ENCODE measurements at regions not wholly inside any gene's neighbourhood (a gene's known extent, or its start where the extent isn't known, plus 50 kb on each side); places are given as distances from the start of the nearest gene placed in this dataset.

- Histone ChIP-seq H3K14ac (ENCODE audit: insufficient read length) (no peak overlapping the region), H4K91ac (replicated peaks; ENCODE audit: insufficient read length, low read length) (no peak overlapping the region), H3K4me1 (replicated peaks in 1 of 4; ENCODE audit: control insufficient read depth in 3 of 4, insufficient read depth in 4 of 4, low read length in 3 of 4) (no peaks in the 10 kb centered on the region; a peak in 1 of 7 replicates), H2BK120ac (replicated peaks; ENCODE audit: low read depth, low read length) (no peak overlapping the region), H3K23me2 (ENCODE audit: low read depth, low read length) (no peaks in the 10 kb centered on the region), H3K9me3 (ENCODE audit: insufficient read depth in 2 of 2, low read depth in 1 of 2, low read length in 1 of 2) (no peaks in the 10 kb centered on the region), H4K20me1 (replicated peaks in 1 of 2; ENCODE audit: control insufficient read depth in 1 of 2, insufficient read depth in 2 of 2, low read length in 2 of 2) (no peaks in the 10 kb centered on the region), H3K79me2 (ENCODE audit: control insufficient read depth in 1 of 2, insufficient read depth in 2 of 2, low read length in 2 of 2) (no peaks in the 10 kb centered on the region), H4K5ac (ENCODE audit: insufficient read length, low read depth, low read length) (no peak overlapping the region), H2BK15ac (ENCODE audit: low read length) (no peak overlapping the region), H3K4me2 (ENCODE audit: insufficient read depth in 1 of 2, low read depth in 2 of 2, low read length in 2 of 2) (no peak overlapping the region), H3K4ac (replicated peaks; ENCODE audit: insufficient read length, low read depth, low read length) (no peak overlapping the region), H2BK12ac (ENCODE audit: low read depth, low read length) (no peak overlapping the region), H2BK20ac (ENCODE audit: low read length) (no peak overlapping the region), H3K9ac (replicated peaks in 1 of 4; ENCODE audit: extremely low read depth in 1 of 4, low read depth in 3 of 4, low read length in 3 of 4) (no peak overlapping the region), H3K56ac (replicated peaks; ENCODE audit: insufficient read length, low read depth, low read length) (no peak overlapping the region), H2AK5ac (ENCODE audit: low read depth, low read length) (no peak overlapping the region), H3K36me3 (ENCODE audit: control insufficient read depth in 2 of 4, insufficient read depth in 4 of 4, low read length in 3 of 4) (no peaks in the 10 kb centered on the region; a peak in 1 of 8 replicates), H3K27ac (ENCODE audit: low read depth, low read length) (no peak overlapping the region), H2BK5ac (ENCODE audit: low read depth, low read length) (no peak overlapping the region), H3K79me1 (ENCODE audit: low read depth, low read length) (no peaks in the 10 kb centered on the region), H3K23ac (ENCODE audit: insufficient read length) (no peak overlapping the region), H4K8ac (ENCODE audit: extremely low read depth, insufficient read depth, low read length) (no peak overlapping the region), H2AFZ (ENCODE audit: low read length) (no peak overlapping the region), H3K4me3 (ENCODE audit: extremely low read depth in 1 of 4, insufficient read depth in 2 of 4, low read depth in 3 of 4, low read length in 4 of 4) (no peak overlapping the region), H3K27me3 (replicated peaks in 1 of 4; ENCODE audit: control insufficient read depth in 3 of 4, extremely low read depth in 1 of 4, insufficient read depth in 3 of 4, low read length in 3 of 4) (no peaks in the 10 kb centered on the region), H3K18ac (ENCODE audit: extremely low read depth, low read length) (no peak overlapping the region)
- FAIRE-seq (no peak), DNase-seq (ENCODE audit: low read depth in 1 of 2, low spot score in 2 of 2) (no peak)
- ChIA-PET POLR2A (ENCODE audit: partially characterized antibody) (no interaction called here), CTCF (ENCODE audit: partially characterized antibody) (interaction anchor here (1.0 to 1.7 kb wide), 3 partner anchors 9 to 154 kb away, joined by 3 to 6 read pairs (median 4); no protein-coding TSS in a partner anchor)
- WGBS, 2 experiments (ENCODE audit: extremely low coverage in 1 of 2, insufficient coverage in 1 of 2, insufficient read length in 1 of 2, insufficient replicate concordance in 2 of 2, low coverage in 1 of 2, low lambda C conversion rate in 2 of 2, missing lambda C conversion rate in 1 of 2): 80% methylated on average over 9 of the region's 11 CpGs; no CpG with 5 or more reads in 1 of the 2 experiments
- TF ChIP-seq ATF2 (IDR thresholded peaks at IDR 0.05; ENCODE audit: low read length): no peak
- no peak for TF ChIP-seq GABPA (IDR thresholded peaks at IDR 0.05; ENCODE audit: borderline replicate concordance, insufficient read depth, low read length)
- no peak for TF ChIP-seq SUZ12 (IDR thresholded peaks at IDR 0.05; ENCODE audit: low read length)
- TF ChIP-seq EP300 (IDR thresholded peaks at IDR 0.05; ENCODE audit: borderline replicate concordance in 1 of 2, low read depth in 2 of 2, low read length in 2 of 2): no peak
- no peak for TF ChIP-seq SRF (IDR thresholded peaks at IDR 0.05; ENCODE audit: low read depth, low read length)
- TF ChIP-seq ATF3 (IDR thresholded peaks at IDR 0.05; ENCODE audit: insufficient read depth, low read depth, low read length): no peak
- no peak for TF ChIP-seq SIN3A (conservative IDR thresholded peaks at IDR 0.05 in 1 of 2, IDR thresholded peaks at IDR 0.05 in 1 of 2; ENCODE audit: low read depth in 1 of 2, low read length in 2 of 2)
- no peak for TF ChIP-seq USF2 (IDR thresholded peaks at IDR 0.05; ENCODE audit: low read length)
- TF ChIP-seq JUND (IDR thresholded peaks at IDR 0.05; ENCODE audit: low read length): no peak
- TF ChIP-seq SIX5 (IDR thresholded peaks at IDR 0.05; ENCODE audit: low read depth, low read length): no peak
These were observed 109.8 kb downstream of the HMX1 start for GRCh38 chr4:8761824-8762205.

Data from H1 (cell line).